Parathyroid adenoma (tissue), 2 donors: ENCODE measurements at regions not wholly inside any gene's neighbourhood (a gene's known extent, or its start where the extent isn't known, plus 50 kb on each side); places are given as distances from the start of the nearest gene placed in this dataset.

Experiments
- H2AFZ ChIP-seq: fragments of 300-600 bp; sonication (generic); one replicate; pipeline ENCODE4 v1.7.0; 2017; ENCODE audit warnings: antibody characterized with exemption, mild to moderate bottlenecking
- H3K27ac ChIP-seq: fragments of 300-600 bp; sonication (generic); one replicate; pipeline ENCODE4 v1.7.0; 2017
- H3K27me3 ChIP-seq: fragments of 300-600 bp; sonication (generic); one replicate; pipeline ENCODE4 v1.7.0; 2017; ENCODE audit warnings: low read length; ENCODE audit not compliant: control insufficient read depth, insufficient read depth
- H3K36me3 ChIP-seq: fragments of 300-600 bp; sonication (generic); one replicate; pipeline ENCODE4 v1.7.0; 2017; ENCODE audit warnings: low read length; ENCODE audit not compliant: control insufficient read depth, insufficient read depth
- H3K4me1 ChIP-seq: fragments of 300-600 bp; sonication (generic); one replicate; pipeline ENCODE4 v1.7.0; 2017; ENCODE audit warnings: control low read depth
- H3K4me2 ChIP-seq: fragments of 300-600 bp; sonication (generic); one replicate; pipeline ENCODE4 v1.7.0; 2017; ENCODE audit warnings: low read length
- H3K4me3 ChIP-seq: fragments of 300-600 bp; sonication (generic); one replicate; pipeline ENCODE4 v1.7.0; 2017; ENCODE audit warnings: low read depth, low read length
- H3K79me2 ChIP-seq: fragments of 300-600 bp; sonication (generic); one replicate; pipeline ENCODE4 v1.7.0; 2017; ENCODE audit warnings: control low read depth
- H3K9ac ChIP-seq: fragments of 300-600 bp; sonication (generic); one replicate; pipeline ENCODE4 v1.7.0; 2017; ENCODE audit warnings: mild to moderate bottlenecking
- H3K9me3 ChIP-seq: fragments of 300-600 bp; sonication (generic); one replicate; pipeline ENCODE4 v1.7.0; 2017; ENCODE audit warnings: low read length; ENCODE audit not compliant: control insufficient read depth
- TF ChIP-seq, protein P1 (sequence below): fragments of 300-600 bp; sonication (generic); IDR thresholded peaks from one replicate; pipeline ENCODE4 v1.7.0; 2017; ENCODE audit warnings: antibody characterized with exemption, mild to moderate bottlenecking
- donor health status: primary hyperparathyroidism.

DNA sequence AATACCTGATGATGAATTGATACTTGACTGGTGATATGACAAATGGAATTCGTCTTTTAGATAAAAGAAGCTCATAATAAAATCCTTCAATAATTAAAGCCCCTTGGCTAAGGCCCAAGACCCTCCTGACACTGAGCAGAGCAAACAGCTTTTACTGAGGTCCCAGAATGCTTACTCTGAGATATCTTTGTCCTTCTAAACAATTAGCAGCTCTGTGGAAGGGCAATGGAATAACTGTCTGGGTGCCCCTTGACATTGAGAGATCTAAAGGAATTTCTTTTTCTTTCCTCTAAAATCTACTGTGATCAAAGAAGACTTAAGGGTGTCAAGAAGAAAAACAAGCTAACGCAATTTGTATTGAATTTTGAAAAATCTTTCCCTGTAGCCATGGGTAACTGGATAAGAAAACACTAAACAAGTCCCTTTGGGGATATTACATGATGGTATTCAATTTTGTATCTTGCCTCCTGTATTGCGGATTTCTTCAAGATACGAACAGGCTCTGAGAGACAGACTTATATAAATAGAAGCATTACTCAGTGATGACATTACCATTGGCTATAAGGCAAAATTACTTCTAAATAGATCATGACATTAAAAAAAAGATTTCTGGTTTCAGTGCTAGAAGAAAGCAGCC is 128.8 kb downstream of the MREG start:
- H3K27ac ChIP-seq: no peak overlapping the region
- TF ChIP-seq, protein P1, sequence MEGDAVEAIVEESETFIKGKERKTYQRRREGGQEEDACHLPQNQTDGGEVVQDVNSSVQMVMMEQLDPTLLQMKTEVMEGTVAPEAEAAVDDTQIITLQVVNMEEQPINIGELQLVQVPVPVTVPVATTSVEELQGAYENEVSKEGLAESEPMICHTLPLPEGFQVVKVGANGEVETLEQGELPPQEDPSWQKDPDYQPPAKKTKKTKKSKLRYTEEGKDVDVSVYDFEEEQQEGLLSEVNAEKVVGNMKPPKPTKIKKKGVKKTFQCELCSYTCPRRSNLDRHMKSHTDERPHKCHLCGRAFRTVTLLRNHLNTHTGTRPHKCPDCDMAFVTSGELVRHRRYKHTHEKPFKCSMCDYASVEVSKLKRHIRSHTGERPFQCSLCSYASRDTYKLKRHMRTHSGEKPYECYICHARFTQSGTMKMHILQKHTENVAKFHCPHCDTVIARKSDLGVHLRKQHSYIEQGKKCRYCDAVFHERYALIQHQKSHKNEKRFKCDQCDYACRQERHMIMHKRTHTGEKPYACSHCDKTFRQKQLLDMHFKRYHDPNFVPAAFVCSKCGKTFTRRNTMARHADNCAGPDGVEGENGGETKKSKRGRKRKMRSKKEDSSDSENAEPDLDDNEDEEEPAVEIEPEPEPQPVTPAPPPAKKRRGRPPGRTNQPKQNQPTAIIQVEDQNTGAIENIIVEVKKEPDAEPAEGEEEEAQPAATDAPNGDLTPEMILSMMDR: no peak

DNA sequence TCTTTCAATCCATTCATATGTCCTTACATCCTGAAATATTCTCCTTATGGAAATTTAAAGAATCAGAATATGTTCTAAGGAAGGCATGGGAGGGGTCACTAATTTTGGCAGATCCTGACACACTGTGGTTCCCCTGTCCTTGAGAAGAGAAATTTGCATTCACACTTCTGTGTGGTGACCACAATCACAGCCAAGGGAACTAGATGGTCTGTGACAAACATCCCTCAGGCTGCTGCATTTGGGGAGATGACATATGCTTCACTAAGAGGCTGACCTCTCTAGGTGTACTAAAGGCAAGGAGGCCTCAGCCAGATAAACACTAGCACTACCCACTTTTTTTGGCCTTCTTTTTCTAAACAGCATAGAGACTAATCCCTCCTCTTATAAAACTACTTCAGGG is 129.6 kb downstream of the MREG start:
- TF ChIP-seq, protein P1: no peak
- no peaks in the 10 kb centered on the region for H3K9me3 ChIP-seq
- H3K4me1 ChIP-seq: no peaks in the 10 kb centered on the region
- H3K27me3 ChIP-seq: no peaks in the 10 kb centered on the region
- no peak overlapping the region for H3K9ac ChIP-seq
- H3K36me3 ChIP-seq: no peaks in the 10 kb centered on the region
- no peak overlapping the region for H3K4me2 ChIP-seq
- no peaks in the 10 kb centered on the region for H3K79me2 ChIP-seq
- H2AFZ ChIP-seq: no peak overlapping the region
- H3K27ac ChIP-seq: no peak overlapping the region
- H3K4me3 ChIP-seq: no peak overlapping the region

More for the DNA sequence above, 128.8 kb downstream of the MREG start:
- Histone ChIP-seq H3K9ac (no peak overlapping the region), H2AFZ (no peak overlapping the region), H3K27me3 (no peaks in the 10 kb centered on the region), H3K36me3 (no peaks in the 10 kb centered on the region), H3K4me2 (no peak overlapping the region), H3K4me1 (no peaks in the 10 kb centered on the region), H3K4me3 (no peak overlapping the region), H3K9me3 (no peaks in the 10 kb centered on the region), H3K79me2 (no peaks in the 10 kb centered on the region)

DNA sequence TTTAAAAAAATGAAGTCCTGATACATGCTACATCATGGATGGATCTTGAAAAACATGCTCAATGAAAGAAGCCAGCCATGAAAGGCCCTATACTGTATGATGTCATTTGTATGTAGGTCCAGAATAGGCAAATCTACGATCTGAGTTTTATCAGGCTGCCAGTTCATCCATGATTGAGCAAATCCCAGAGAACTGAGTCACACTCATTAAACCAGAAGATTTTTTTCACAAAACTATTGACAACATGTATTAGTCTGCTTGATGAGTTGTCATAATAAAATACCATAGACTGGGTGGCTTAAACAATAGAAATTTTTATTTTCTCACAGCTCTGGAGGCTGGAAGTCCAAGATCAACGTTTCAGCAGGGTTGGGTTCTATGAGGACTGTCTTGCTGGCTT is 130.7 kb downstream of the MREG start:
- TF ChIP-seq, protein P1: no peak
- no peak overlapping the region for H3K4me3 ChIP-seq
- no peak overlapping the region for H2AFZ ChIP-seq
- H3K27me3 ChIP-seq: no peaks in the 10 kb centered on the region
- H3K79me2 ChIP-seq: no peaks in the 10 kb centered on the region
- no peak overlapping the region for H3K27ac ChIP-seq
- no peaks in the 10 kb centered on the region for H3K9me3 ChIP-seq
- no peak overlapping the region for H3K4me2 ChIP-seq
- no peaks in the 10 kb centered on the region for H3K36me3 ChIP-seq
- no peak overlapping the region for H3K9ac ChIP-seq
- no peaks in the 10 kb centered on the region for H3K4me1 ChIP-seq

DNA sequence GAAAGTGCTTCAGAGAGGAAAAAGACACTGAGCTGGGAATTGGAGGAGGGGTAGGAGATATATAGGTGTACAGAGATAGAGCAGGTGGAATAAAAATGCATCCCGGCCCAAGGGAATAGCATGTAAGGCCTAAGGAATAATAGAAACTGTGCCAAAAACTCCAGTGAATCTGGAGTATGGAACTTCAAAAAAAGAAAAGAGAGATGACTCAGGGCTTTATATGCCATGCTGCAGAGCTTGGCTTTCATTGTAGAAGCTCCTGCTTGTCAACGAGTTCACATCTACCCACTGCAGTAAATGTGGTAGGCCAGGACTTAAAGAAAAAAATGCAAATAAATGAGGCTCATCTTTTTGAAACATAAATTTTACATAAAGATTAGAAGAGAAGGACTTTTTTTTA is 131.8 kb downstream of the MREG start:
- H3K27me3 ChIP-seq: no peaks in the 10 kb centered on the region
- H3K4me3 ChIP-seq: no peak overlapping the region

More for the DNA sequence above, 131.8 kb downstream of the MREG start:
- Histone ChIP-seq H3K9ac (no peak overlapping the region), H3K4me1 (no peaks in the 10 kb centered on the region), H3K36me3 (no peaks in the 10 kb centered on the region), H3K27ac (no peak overlapping the region), H3K79me2 (no peaks in the 10 kb centered on the region), H3K4me2 (no peak overlapping the region), H3K9me3 (no peaks in the 10 kb centered on the region), H2AFZ (no peak overlapping the region)
- TF ChIP-seq, protein P1: no peak
